IMR-90 (cell line): ENCODE measurements at regions not wholly inside any gene's neighbourhood (a gene's known extent, or its start where the extent isn't known, plus 50 kb on each side); places are given as distances from the start of the nearest gene placed in this dataset.

Experiments
- MAFK ChIP-seq: IDR thresholded peaks from 2 replicates; pipeline ENCODE4 v1.6.1; 2012; ENCODE audit warnings: low read depth, low read length, improper control_type of control experiment
- MXI1 ChIP-seq: IDR thresholded peaks from 2 replicates; pipeline ENCODE4 v1.6.1; 2012; ENCODE audit warnings: low read depth, mild to moderate bottlenecking, low read length, moderate library complexity, borderline replicate concordance
- POLR2A ChIP-seq: IDR thresholded peaks from 2 replicates; pipeline ENCODE4 v1.6.1; 2012; ENCODE audit warnings: mild to moderate bottlenecking, low read depth, low read length
- RAD21 ChIP-seq: IDR thresholded peaks from 2 replicates; pipeline ENCODE4 v1.6.1; 2012; ENCODE audit warnings: low read length, improper control_type of control experiment
- TF ChIP-seq, protein P1 (sequence below): conservative IDR thresholded peaks from 2 replicates; pipeline ENCODE4 v1.5.1; 2012; ENCODE audit warnings: mild to moderate bottlenecking, low read depth, low read length, improper control_type of control experiment
- TF ChIP-seq, protein P2 (sequence below): fragments of 150-350 bp; IDR thresholded peaks from 2 replicates; pipeline ENCODE4 v1.6.1; 2017; ENCODE audit warnings: mild to moderate bottlenecking, antibody characterized with exemption, low read length, low read depth

DNA sequence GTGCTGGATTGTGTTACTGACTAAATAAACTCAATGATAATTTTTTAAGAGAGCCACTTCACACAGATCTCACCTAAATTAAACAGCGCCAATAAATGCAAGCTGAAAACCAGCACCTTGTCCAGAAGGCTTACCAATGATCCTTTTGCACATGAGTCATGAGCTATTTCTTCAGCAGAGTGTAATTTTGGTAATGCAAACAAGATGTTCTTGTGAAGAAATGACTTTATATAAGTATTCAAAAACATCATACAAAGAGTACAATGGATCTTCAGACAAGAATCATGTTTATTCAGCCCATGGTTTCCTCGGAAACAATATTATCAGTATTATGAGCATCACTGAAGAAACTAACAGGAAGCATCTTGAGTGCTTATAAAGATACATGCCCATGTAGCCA, 263.8 kb upstream of the UBE2E2 start:
- TF ChIP-seq, protein P1, sequence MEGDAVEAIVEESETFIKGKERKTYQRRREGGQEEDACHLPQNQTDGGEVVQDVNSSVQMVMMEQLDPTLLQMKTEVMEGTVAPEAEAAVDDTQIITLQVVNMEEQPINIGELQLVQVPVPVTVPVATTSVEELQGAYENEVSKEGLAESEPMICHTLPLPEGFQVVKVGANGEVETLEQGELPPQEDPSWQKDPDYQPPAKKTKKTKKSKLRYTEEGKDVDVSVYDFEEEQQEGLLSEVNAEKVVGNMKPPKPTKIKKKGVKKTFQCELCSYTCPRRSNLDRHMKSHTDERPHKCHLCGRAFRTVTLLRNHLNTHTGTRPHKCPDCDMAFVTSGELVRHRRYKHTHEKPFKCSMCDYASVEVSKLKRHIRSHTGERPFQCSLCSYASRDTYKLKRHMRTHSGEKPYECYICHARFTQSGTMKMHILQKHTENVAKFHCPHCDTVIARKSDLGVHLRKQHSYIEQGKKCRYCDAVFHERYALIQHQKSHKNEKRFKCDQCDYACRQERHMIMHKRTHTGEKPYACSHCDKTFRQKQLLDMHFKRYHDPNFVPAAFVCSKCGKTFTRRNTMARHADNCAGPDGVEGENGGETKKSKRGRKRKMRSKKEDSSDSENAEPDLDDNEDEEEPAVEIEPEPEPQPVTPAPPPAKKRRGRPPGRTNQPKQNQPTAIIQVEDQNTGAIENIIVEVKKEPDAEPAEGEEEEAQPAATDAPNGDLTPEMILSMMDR, result no peak
- TF ChIP-seq POLR2A, result no peak
- no peak for TF ChIP-seq MXI1
- TF ChIP-seq, protein P2, sequence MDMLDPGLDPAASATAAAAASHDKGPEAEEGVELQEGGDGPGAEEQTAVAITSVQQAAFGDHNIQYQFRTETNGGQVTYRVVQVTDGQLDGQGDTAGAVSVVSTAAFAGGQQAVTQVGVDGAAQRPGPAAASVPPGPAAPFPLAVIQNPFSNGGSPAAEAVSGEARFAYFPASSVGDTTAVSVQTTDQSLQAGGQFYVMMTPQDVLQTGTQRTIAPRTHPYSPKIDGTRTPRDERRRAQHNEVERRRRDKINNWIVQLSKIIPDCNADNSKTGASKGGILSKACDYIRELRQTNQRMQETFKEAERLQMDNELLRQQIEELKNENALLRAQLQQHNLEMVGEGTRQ, result no peak
- TF ChIP-seq MAFK, result no peak
- no peak for TF ChIP-seq RAD21
